Activated CD4-positive, alpha-beta T cell treated with anti-CD3 and anti-CD28 coated beads for 36 hours (primary cell): ENCODE measurements at regions not wholly inside any gene's neighbourhood (a gene's known extent, or its start where the extent isn't known, plus 50 kb on each side); places are given as distances from the start of the nearest gene placed in this dataset.

ENCODE experiments used
- ATAC-seq: fragments of 200-7000 bp; cut with Tn5 transposase; one replicate; pipeline ENCODE4 v1.10.0; 2021; ENCODE audit warnings: mild to moderate bottlenecking, moderate library complexity
- CTCF ChIA-PET: fragments of 350-600 bp; sonication (Branson Sonifier 250); formaldehyde crosslinking; loops from one replicate; lab custom pipeline; 2021; ENCODE audit warnings: antibody characterized with exemption; lab: Charles Lee
- POLR2A ChIA-PET: fragments of 350-600 bp; sonication (Branson Sonifier 250); formaldehyde crosslinking; loops from one replicate; lab custom pipeline; 2021; ENCODE audit warnings: antibody characterized with exemption, inconsistent platforms; lab: Charles Lee
- DNase-seq: peaks from one replicate; pipeline ENCODE4 v3.0.0-alpha.2; 2020
- H3K27ac Mint-ChIP-seq: one replicate; pipeline ENCODE4 v1.8.0; 2021; ENCODE audit warnings: mixed read lengths
- H3K27me3 Mint-ChIP-seq: one replicate; pipeline ENCODE4 v1.8.0; 2021; ENCODE audit warnings: mixed read lengths
- H3K36me3 Mint-ChIP-seq: one replicate; pipeline ENCODE4 v1.8.0; 2021; ENCODE audit warnings: low read depth, mixed read lengths
- H3K4me1 Mint-ChIP-seq: one replicate; pipeline ENCODE4 v1.8.0; 2021; ENCODE audit warnings: mixed read lengths
- H3K4me3 Mint-ChIP-seq: one replicate; pipeline ENCODE4 v1.8.0; 2021; ENCODE audit warnings: mild to moderate bottlenecking, moderate library complexity, mixed read lengths
- H3K9me3 Mint-ChIP-seq: one replicate; pipeline ENCODE4 v1.8.0; 2021; ENCODE audit warnings: low read depth, mixed read lengths
- intact Hi-C, 2 experiments: fragments of 100-400 bp; cut with DNase I in 1 of 2; cut with micrococcal nuclease in 1 of 2; formaldehyde crosslinking; loops; one replicate each; pipeline versions ENCODE4 v1.14.2 to v1.15.1; 2022 to 2024; cut with DNase I, micrococcal nuclease

GRCh38 chrX:46447384-46447783 is 97.8 kb downstream of the ZNF674 start:
- peaks cover 11% of the 10 kb centered on the region for H3K36me3 Mint-ChIP-seq
- intact Hi-C loops, result loop anchor here (1.0 to 5.0 kb wide), 4 partner anchors 98 to 390 kb away; partner anchors contain the start of genes ZNF674 (in 2 of the 2), RP2 (in 1 of the 2) and SLC9A7 (in 1 of the 2)
- no peaks in the 10 kb centered on the region for H3K27me3 Mint-ChIP-seq
- peak overlapping the region; percentile 82 for H3K4me3 Mint-ChIP-seq
- peak; percentile 72 for ATAC-seq
- peak overlapping the region; percentile 96 for H3K27ac Mint-ChIP-seq
- ChIA-PET CTCF (no interaction called here), POLR2A (interaction anchor here (0.8 kb wide), 1 partner anchor 136 kb away, joined by 4 read pairs; no protein-coding TSS in a partner anchor)
- DNase-seq, result no peak
- no peaks in the 10 kb centered on the region for H3K9me3 Mint-ChIP-seq
- peaks cover 27% of the 10 kb centered on the region for H3K4me1 Mint-ChIP-seq

GRCh38 chrX:46446727-46447378 is 98.4 kb downstream of the ZNF674 start:
- intact Hi-C loops, result loop anchor here (1.0 to 5.0 kb wide), 4 partner anchors 98 to 390 kb away; partner anchors contain the start of genes ZNF674 (in 2 of the 2), RP2 (in 1 of the 2) and SLC9A7 (in 1 of the 2)
- peak; percentile 92 for DNase-seq
- no peaks in the 10 kb centered on the region for H3K27me3 Mint-ChIP-seq
- H3K9me3 Mint-ChIP-seq, result no peaks in the 10 kb centered on the region
- peaks cover 7% of the 10 kb centered on the region for H3K36me3 Mint-ChIP-seq
- peak overlapping the region; percentile 82 for H3K4me3 Mint-ChIP-seq
- H3K27ac Mint-ChIP-seq, result peak overlapping the region; percentile 96
- ChIA-PET CTCF (no interaction called here), POLR2A (no interaction called here)
- ATAC-seq, result peak; percentile 94
- peaks cover 22% of the 10 kb centered on the region for H3K4me1 Mint-ChIP-seq

DNA sequence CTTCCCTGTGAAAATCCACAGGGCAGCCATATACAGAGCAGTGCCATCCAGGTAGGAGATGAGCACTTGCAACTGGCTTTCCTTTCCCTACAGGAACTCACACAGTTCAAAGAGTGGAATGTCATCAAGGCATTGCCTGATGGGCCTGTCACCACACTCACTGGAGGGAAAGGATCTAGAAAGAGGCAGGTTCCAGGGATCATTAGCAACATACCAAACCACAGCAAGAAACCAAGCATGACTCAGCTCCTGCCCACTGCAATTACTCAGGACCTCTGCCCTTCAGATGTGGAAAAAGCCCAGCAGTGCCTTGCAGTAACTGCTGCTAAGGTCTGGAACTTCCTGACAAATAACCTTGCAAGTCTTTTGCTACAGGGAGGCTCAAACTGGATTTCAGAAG is 101.2 kb downstream of the ZNF674 start:
- intact Hi-C loops, result no loop called here
- CTCF ChIA-PET, result no interaction called here
- peak; percentile 30 for DNase-seq
- no peaks in the 10 kb centered on the region for H3K9me3 Mint-ChIP-seq
- no peaks in the 10 kb centered on the region for H3K27me3 Mint-ChIP-seq
- H3K36me3 Mint-ChIP-seq, result peaks cover 3% of the 10 kb centered on the region
- ATAC-seq, result no peak
- H3K4me3 Mint-ChIP-seq, result no peak overlapping the region
- H3K4me1 Mint-ChIP-seq, result peaks cover 20% of the 10 kb centered on the region
- H3K27ac Mint-ChIP-seq, result no peak overlapping the region
- POLR2A ChIA-PET, result no interaction called here

DNA sequence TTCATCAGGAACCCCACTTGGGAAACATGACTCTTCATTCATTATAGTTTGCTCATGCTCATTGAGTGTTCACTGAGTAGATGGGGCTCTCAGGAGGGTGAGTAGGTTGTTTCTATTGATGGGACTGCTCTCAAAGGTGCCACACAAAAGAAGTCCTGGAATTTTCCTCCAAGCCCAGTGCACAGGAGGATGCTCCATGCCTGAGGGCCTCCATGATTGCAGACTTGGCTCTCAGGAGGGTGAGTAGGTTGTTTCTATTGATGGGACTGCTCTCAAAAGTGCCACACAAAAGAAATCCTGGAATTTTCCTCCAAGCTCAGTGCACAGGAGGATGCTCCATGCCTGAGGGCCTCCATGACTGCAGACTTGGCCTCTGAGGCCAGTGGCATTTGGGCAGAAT is 108.5 kb downstream of the ZNF674 start:
- H3K27ac Mint-ChIP-seq, result no peak overlapping the region
- ChIA-PET POLR2A (no interaction called here), CTCF (no interaction called here)
- ATAC-seq (no peak), DNase-seq (no peak)
- no peaks in the 10 kb centered on the region for H3K4me1 Mint-ChIP-seq
- intact Hi-C loops, result no loop called here
- no peaks in the 10 kb centered on the region for H3K9me3 Mint-ChIP-seq
- no peaks in the 10 kb centered on the region for H3K36me3 Mint-ChIP-seq
- H3K27me3 Mint-ChIP-seq, result no peaks in the 10 kb centered on the region
- H3K4me3 Mint-ChIP-seq, result no peak overlapping the region

GRCh38 chrX:46433892-46434291 is 111.3 kb downstream of the ZNF674 start:
- POLR2A ChIA-PET, result no interaction called here
- Mint-ChIP-seq H3K27me3 (no peaks in the 10 kb centered on the region), H3K4me1 (no peaks in the 10 kb centered on the region), H3K36me3 (no peaks in the 10 kb centered on the region), H3K4me3 (no peak overlapping the region), H3K9me3 (no peaks in the 10 kb centered on the region), H3K27ac (no peak overlapping the region)
- CTCF ChIA-PET, result no interaction called here
- ATAC-seq (no peak), DNase-seq (no peak)
- intact Hi-C loops, result no loop called here

DNA sequence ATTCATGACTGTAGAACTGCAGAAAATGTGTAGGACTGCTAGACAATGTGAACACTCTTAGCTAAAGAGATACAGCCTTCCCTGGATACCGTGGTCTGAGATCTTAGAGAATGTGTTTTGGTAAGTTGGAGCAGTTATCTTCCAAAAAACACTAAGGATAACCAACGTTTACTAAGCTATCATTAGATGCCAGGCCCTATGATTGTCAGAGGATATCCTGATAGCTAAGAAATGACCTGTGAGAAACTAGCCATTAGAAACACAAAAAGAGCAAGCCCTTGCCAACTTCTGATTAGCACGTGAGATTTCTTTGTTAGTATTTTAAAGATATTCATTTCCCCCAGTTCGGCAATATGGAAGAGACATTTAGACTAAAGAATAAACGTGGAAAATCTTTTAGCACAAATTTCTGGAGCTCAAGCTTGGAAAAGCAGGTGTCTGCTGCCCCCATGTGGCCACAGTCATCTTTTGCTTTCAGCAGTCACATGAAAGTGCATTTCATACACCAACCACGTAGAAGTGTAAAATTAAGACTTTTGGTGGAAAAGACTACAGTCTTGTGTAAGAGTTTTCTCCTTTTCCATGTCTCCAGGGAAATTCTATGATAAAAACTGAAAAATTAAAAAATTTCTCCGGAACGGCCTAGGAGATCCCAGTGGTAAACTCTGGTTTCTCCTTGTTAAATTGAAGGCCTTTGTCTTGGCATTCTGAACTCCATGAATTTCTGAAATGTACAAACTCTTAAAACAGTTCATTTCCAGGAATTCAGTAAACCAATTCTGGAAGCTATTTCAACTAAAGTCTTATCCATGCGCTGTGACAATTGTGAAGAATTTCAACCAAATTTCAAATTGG is 136.4 kb downstream of the ZNF674 start:
- Mint-ChIP-seq H3K9me3 (no peaks in the 10 kb centered on the region), H3K36me3 (no peaks in the 10 kb centered on the region), H3K27ac (no peak overlapping the region), H3K4me3 (no peak overlapping the region), H3K27me3 (no peaks in the 10 kb centered on the region), H3K4me1 (peaks cover 4% of the 10 kb centered on the region)
- POLR2A ChIA-PET, result interaction anchor here (0.6 kb wide), 1 partner anchor 98 kb away, joined by 3 read pairs; no protein-coding TSS in a partner anchor
- intact Hi-C loops, result loop anchor here in 1 of 2 experiments (1.0 to 10.0 kb wide), 3 partner anchors 27 to 1086 kb away; no protein-coding TSS in a partner anchor
- CTCF ChIA-PET, result interaction anchor here (0.7 to 1.9 kb wide), 14 partner anchors 11 to 1090 kb away, joined by 3 to 10 read pairs (median 4); no protein-coding TSS in a partner anchor
- ATAC-seq (no peak), DNase-seq (peak; percentile 81)

DNA sequence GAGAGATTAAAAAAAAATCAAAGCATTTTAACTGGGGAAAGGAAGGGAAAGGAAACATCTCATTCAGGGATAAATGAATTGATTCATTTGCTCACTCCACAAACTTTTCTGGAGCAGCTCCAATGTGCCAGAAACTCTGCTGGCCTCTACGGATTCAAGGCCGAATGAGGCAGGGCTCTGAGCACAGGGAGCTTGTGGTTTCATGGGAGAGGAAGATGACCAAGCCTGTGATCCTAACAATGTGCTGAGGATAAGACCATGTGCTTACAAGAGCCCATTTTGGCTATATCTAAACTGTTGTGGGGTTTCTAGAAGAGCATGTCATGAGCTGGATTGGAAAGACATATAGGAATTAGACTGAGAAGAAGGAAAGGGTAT is 137.5 kb downstream of the ZNF674 start:
- ChIA-PET CTCF (interaction anchor here (0.6 to 1.9 kb wide), 6 partner anchors 15 to 722 kb away, joined by 3 to 6 read pairs (median 3); no protein-coding TSS in a partner anchor), POLR2A (interaction anchor here (0.5 to 0.6 kb wide), 2 partner anchors 99 to 1522 kb away, joined by 3 read pairs; no protein-coding TSS in a partner anchor)
- Mint-ChIP-seq H3K4me3 (no peak overlapping the region), H3K27ac (no peak overlapping the region), H3K27me3 (no peaks in the 10 kb centered on the region), H3K4me1 (peaks cover 4% of the 10 kb centered on the region), H3K9me3 (no peaks in the 10 kb centered on the region), H3K36me3 (no peaks in the 10 kb centered on the region)
- no peak for DNase-seq
- no peak for ATAC-seq
- intact Hi-C loops, result loop anchor here in 1 of 2 experiments (5.0 to 10.0 kb wide), 2 partner anchors 893 to 1085 kb away; no protein-coding TSS in a partner anchor

DNA sequence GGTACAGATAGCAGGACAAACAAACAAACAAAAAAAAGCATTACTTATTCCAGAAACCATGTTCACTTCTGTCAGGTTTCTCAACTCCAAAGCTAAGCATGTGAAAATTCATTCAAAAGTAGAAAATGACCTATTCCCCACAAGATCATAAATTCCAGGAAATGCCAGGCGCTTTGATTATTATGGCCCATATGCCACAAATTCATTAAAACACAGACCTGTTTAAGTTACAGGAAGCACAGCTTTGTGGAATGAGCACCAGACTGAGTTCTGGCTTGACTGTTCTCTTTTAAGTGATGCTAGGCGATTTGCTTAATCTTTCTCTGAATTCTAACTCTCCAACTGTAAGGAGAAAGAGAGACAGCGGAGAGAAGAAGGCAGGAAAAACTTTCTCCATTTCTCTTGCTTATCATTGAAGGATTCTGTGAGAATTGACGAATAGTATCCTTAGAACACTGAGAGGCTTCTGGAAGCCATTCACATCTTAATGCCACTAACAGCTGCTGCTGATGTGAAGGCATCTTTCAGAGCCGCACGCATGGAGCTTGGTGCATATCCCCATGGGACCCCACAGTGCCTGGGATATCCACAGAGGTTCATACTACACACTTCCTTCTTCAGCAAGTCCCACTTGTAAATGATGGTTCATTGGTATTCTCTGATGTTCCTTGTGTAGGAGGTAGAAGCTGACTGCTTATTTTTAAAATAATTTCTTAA is 138.0 kb downstream of the ZNF674 start:
- ATAC-seq, result no peak
- intact Hi-C loops, result loop anchor here in 1 of 2 experiments (5.0 to 10.0 kb wide), 2 partner anchors 892 to 1085 kb away; no protein-coding TSS in a partner anchor
- CTCF ChIA-PET, result interaction anchor here (0.8 to 1.9 kb wide), 5 partner anchors 14 to 1084 kb away, joined by 3 to 6 read pairs (median 3); no protein-coding TSS in a partner anchor
- no peaks in the 10 kb centered on the region for H3K36me3 Mint-ChIP-seq
- H3K4me1 Mint-ChIP-seq, result peaks cover 4% of the 10 kb centered on the region
- H3K27ac Mint-ChIP-seq, result no peak overlapping the region
- H3K4me3 Mint-ChIP-seq, result no peak overlapping the region
- POLR2A ChIA-PET, result no interaction called here
- no peak for DNase-seq
- no peaks in the 10 kb centered on the region for H3K27me3 Mint-ChIP-seq
- H3K9me3 Mint-ChIP-seq, result no peaks in the 10 kb centered on the region

DNA sequence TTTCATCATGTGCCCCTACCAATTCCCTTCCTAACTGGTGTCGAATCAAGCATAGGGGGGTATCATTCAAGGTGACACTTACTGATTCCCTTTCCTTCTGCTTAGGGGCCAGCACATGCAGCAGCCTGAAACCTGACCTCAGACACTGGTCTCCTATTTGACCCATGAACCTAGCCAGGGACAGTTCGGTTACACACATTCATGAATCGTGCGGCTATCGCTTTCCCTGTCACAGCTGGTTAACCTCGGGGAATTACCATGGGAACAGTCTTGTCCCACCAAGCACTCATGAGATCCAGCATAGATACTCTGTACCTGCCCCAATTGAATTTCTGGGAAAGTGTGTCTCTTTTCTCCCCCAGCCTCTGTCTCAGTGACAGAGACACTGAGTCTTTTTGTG is 140.4 kb downstream of the ZNF674 start:
- H3K4me1 Mint-ChIP-seq, result peaks cover 4% of the 10 kb centered on the region
- ChIA-PET CTCF (interaction anchor here (0.6 kb wide), 1 partner anchor 289 kb away, joined by 3 read pairs; no protein-coding TSS in a partner anchor), POLR2A (no interaction called here)
- no peak overlapping the region for H3K4me3 Mint-ChIP-seq
- ATAC-seq, result no peak
- H3K27me3 Mint-ChIP-seq, result no peaks in the 10 kb centered on the region
- H3K36me3 Mint-ChIP-seq, result no peaks in the 10 kb centered on the region
- H3K9me3 Mint-ChIP-seq, result no peaks in the 10 kb centered on the region
- intact Hi-C loops, result loop anchor here in 1 of 2 experiments (5.0 to 10.0 kb wide), 2 partner anchors 890 to 1082 kb away; no protein-coding TSS in a partner anchor
- H3K27ac Mint-ChIP-seq, result no peak overlapping the region
- no peak for DNase-seq

DNA sequence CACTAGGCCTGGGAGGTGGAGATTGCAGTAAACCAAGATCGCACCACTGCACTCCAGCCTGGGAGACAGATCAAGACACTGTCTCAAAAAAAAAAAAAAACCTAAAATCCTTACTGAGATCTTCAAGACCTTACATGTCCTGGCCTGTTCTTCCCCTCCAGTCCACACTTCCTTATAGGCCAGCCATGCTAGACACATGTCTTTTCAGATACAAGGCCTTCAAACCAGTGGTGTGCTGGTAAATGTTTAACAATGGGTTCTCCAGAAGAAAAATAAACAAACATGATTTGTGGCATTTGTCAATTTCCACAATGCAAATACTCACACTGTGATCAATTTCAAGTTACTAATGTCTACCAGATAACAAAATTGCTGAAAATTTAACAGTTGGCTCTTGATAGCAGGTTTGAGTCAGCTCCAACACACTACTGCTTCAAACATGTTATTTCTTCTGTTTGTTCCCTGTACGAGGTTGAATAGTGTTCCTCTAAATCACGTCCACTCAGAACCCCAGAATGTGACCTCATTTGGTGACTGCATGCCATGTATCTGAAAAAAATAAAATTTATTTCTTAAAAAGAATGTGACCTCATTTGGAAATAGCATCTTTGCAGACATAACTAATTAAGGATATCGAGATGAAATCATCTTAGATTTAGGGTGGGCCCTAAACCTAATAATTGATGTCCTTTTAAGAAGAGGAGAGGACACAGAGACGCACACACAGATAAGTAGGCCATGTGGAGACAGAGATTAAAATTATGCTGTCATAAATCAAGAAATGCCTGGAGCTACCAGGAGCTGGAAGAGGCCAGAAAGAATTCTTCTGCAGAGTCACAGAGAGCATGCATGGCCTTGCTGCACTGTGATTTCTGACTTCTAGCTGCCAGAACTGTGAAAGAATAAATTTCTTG is 144.4 kb downstream of the ZNF674 start:
- no peak for ATAC-seq
- no peaks in the 10 kb centered on the region for H3K27me3 Mint-ChIP-seq
- no peaks in the 10 kb centered on the region for H3K9me3 Mint-ChIP-seq
- ChIA-PET POLR2A (interaction anchor here (0.7 kb wide), 1 partner anchor 354 kb away, joined by 3 read pairs; no protein-coding TSS in a partner anchor), CTCF (no interaction called here)
- intact Hi-C loops, result loop anchor here in 1 of 2 experiments (10.0 kb wide), 1 partner anchor 886 kb away; no protein-coding TSS in a partner anchor
- H3K4me1 Mint-ChIP-seq, result no peaks in the 10 kb centered on the region
- H3K36me3 Mint-ChIP-seq, result no peaks in the 10 kb centered on the region
- no peak overlapping the region for H3K4me3 Mint-ChIP-seq
- H3K27ac Mint-ChIP-seq, result no peak overlapping the region
- no peak for DNase-seq
